Endothelial cell of umbilical vein (primary cell): ENCODE measurements at regions not wholly inside any gene's neighbourhood (a gene's known extent, or its start where the extent isn't known, plus 50 kb on each side); places are given as distances from the start of the nearest gene placed in this dataset.

Experiments
- BruUV-seq: library from RNA; stranded (reverse); fragments of 400-500 nt; replicated peaks from 2 replicates; lab custom pipeline; 2021; lab: Mats Ljungman, UMichigan
- CTCF ChIA-PET: fragments of 300-600, 350-600 bp; sonication (Branson Sonifier 250); formaldehyde crosslinking; loops from one replicate; lab custom pipeline; 2021; ENCODE audit warnings: antibody characterized with exemption, inconsistent platforms; lab: Charles Lee
- POLR2A ChIA-PET: fragments of 300-600, 350-600 bp; sonication (Branson Sonifier 250); formaldehyde crosslinking; loops from one replicate; lab custom pipeline; 2021; ENCODE audit warnings: antibody characterized with exemption, inconsistent platforms; lab: Charles Lee
- DNase-seq: peaks from one replicate; pipeline ENCODE4 v3.0.0-alpha.2; 2011; ENCODE audit warnings: low read depth, low spot score
- FAIRE-seq: peaks from 2 replicates; lab custom pipeline; 2011; peaks lifted over from hg19 to GRCh38; lab: Jason Lieb, UNC
- H2AFZ ChIP-seq: 2 replicates; pipeline ENCODE4 v1.6.0; 2012; ENCODE audit warnings: low read depth, low read length, control low read depth, inconsistent platforms
- H3K27ac ChIP-seq: 2 replicates; pipeline ENCODE4 v1.5.1; 2011; ENCODE audit warnings: low read depth, mild to moderate bottlenecking, control low read depth, low read length, moderate library complexity; ENCODE audit not compliant: insufficient read depth
- H3K27me3 ChIP-seq, 2 experiments: 2 replicates each; pipeline versions ENCODE4 v1.6.0 to v1.6.1; 2011; ENCODE audit warnings: low read length in 2 of 2, mixed read lengths in 1 of 2; ENCODE audit not compliant: control insufficient read depth in 2 of 2, insufficient read depth in 2 of 2
- H3K36me3 ChIP-seq, 2 experiments: 2 replicates in 1 of 2; 3 replicates in 1 of 2; pipeline ENCODE4 v1.5.1; 2011; ENCODE audit warnings: low read length in 2 of 2, mild to moderate bottlenecking in 1 of 2, moderate library complexity in 1 of 2; ENCODE audit not compliant: control insufficient read depth in 2 of 2, insufficient read depth in 2 of 2; ENCODE audit errors: extremely low read depth in 1 of 2
- H3K4me1 ChIP-seq: 3 replicates; pipeline ENCODE4 v1.5.1; 2011; ENCODE audit warnings: mild to moderate bottlenecking, low read length; ENCODE audit not compliant: control insufficient read depth, insufficient read depth; ENCODE audit errors: extremely low read depth
- H3K4me2 ChIP-seq: 2 replicates; pipeline ENCODE4 v1.6.1; 2011; ENCODE audit warnings: low read length, control low read depth, mixed read lengths; ENCODE audit not compliant: insufficient read depth
- H3K4me3 ChIP-seq, 3 experiments: fragments of 200-600 bp in 1 of 3; sonication (generic), shearing (Covaris generic) in 1 of 3; replicated peaks in 1 of 3; 2 replicates each; pipeline ENCODE4 v1.5.1; 2011 to 2016; ENCODE audit warnings: control low read depth in 3 of 3, low read length in 3 of 3, mild to moderate bottlenecking in 2 of 3, inconsistent platforms in 1 of 3, low read depth in 1 of 3, moderate library complexity in 1 of 3; ENCODE audit not compliant: insufficient read depth in 1 of 3
- H3K79me2 ChIP-seq: 2 replicates; pipeline ENCODE4 v1.6.0; 2012; ENCODE audit warnings: low read length, inconsistent platforms; ENCODE audit not compliant: control insufficient read depth, insufficient read depth
- H3K9ac ChIP-seq: replicated peaks from 2 replicates; pipeline ENCODE3; 2011; ENCODE audit warnings: low read length, control low read depth; ENCODE audit not compliant: insufficient read depth; ENCODE audit errors: extremely low read depth
- H3K9me1 ChIP-seq: replicated peaks from 3 replicates; pipeline ENCODE4 v1.6.0; 2011; ENCODE audit warnings: mild to moderate bottlenecking, low read length; ENCODE audit not compliant: control insufficient read depth, insufficient read depth; ENCODE audit errors: extremely low read depth
- H3K9me3 ChIP-seq: replicated peaks from 2 replicates; pipeline ENCODE4 v1.5.1; 2012; ENCODE audit warnings: low read length, inconsistent platforms; ENCODE audit not compliant: control insufficient read depth, insufficient read depth
- H4K20me1 ChIP-seq: replicated peaks from 2 replicates; pipeline ENCODE3; 2011; ENCODE audit warnings: mild to moderate bottlenecking, low read length; ENCODE audit not compliant: control insufficient read depth, insufficient read depth; ENCODE audit errors: extremely low read depth
- FOS ChIP-seq: IDR thresholded peaks from 2 replicates; pipeline ENCODE4 v1.6.1; 2011; ENCODE audit warnings: mild to moderate bottlenecking, low read length, moderate library complexity, borderline replicate concordance; ENCODE audit not compliant: insufficient read depth
- GATA2 ChIP-seq: IDR thresholded peaks from 2 replicates; pipeline ENCODE4 v1.7.0; 2011; ENCODE audit warnings: low read depth, mild to moderate bottlenecking, moderate library complexity, mixed read lengths, low read length; ENCODE audit not compliant: insufficient read length, insufficient read depth
- JUN ChIP-seq: IDR thresholded peaks from 2 replicates; pipeline ENCODE4 v1.6.1; 2011; ENCODE audit warnings: borderline replicate concordance, low read depth; ENCODE audit not compliant: insufficient read length, insufficient read depth
- POLR2A ChIP-seq: IDR thresholded peaks from 2 replicates; pipeline ENCODE4 v1.6.1; 2012; ENCODE audit warnings: low read depth, mild to moderate bottlenecking, control low read depth, low read length
- dilution Hi-C: fragments of 300-500 bp; cut with MboI; formaldehyde crosslinking; loops from one replicate; pipeline ENCODE4 v1.15.0; 2019; ENCODE audit warnings: low sequenced_read_pairs; ENCODE audit not compliant: extremely low pct_ligation_motif_present
- intact Hi-C: fragments of 100-400 bp; cut with micrococcal nuclease; formaldehyde crosslinking; loops from one replicate; pipeline ENCODE4 v1.10.0; 2022
- TF ChIP-seq, protein P1 (sequence below), 2 donors: IDR thresholded peaks; 1 replicate in 1 of 2; 2 replicates in 1 of 2; pipeline ENCODE4 v1.5.1; 2011; ENCODE audit warnings: low read length in 2 of 2, mild to moderate bottlenecking in 2 of 2, moderate library complexity in 2 of 2, control low read depth in 1 of 2, inconsistent platforms in 1 of 2, low read depth in 1 of 2; ENCODE audit not compliant: insufficient read depth in 1 of 2; ENCODE audit errors: extremely low read depth in 1 of 2
- TF ChIP-seq, protein P2 (sequence below): IDR thresholded peaks from 2 replicates; pipeline ENCODE4 v1.6.1; 2011; ENCODE audit not compliant: insufficient read depth, insufficient read length

DNA sequence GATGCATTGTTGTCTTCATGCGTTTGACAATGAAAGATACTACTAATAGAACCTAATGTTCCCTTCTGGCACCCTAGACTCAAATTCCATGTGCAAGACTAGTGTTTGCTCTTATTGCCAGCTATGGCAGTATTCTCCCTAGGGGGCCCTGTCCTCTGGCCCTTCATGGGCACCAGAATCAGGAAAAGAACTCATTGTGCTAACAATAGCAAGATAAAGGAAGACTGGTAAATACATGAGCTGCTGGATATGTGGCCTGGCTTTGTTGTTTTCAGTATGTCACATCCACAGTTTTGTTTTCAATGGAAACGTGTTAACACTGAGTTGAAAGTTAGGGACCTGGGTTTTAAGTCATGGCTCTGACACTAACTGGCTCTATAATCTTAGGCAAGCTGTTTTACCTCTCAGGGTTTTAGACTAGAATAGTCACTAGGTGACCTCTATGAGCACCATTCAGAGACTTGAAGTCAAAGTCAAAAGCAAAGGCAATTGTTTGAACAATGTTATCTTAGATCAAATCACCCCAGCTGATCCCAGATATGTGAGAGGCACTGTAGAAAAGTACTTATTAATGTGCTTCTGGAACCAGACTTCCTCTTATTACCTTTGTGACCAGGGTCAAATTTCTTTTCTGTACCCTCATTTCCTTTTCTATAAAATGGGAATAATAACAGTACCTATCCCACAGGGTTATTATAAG lies 253.7 kb upstream of the DIAPH2 start:
- Histone ChIP-seq H3K9me3 (no peaks in the 10 kb centered on the region), H3K79me2 (no peaks in the 10 kb centered on the region), H3K27me3 (no peaks in the 10 kb centered on the region), H3K9ac (peak overlapping the region; percentile 19), H2AFZ (peak overlapping the region; percentile 39), H3K4me3 (no peak overlapping the region), H3K27ac (peak overlapping the region; percentile 81), H3K36me3 (no peaks in the 10 kb centered on the region), H3K9me1 (no peaks in the 10 kb centered on the region), H4K20me1 (no peaks in the 10 kb centered on the region), H3K4me2 (peak overlapping the region; percentile 39), H3K4me1 (peaks cover 43% of the 10 kb centered on the region)
- TF ChIP-seq JUN (peak; percentile 7), FOS (no peak), GATA2 (peak; percentile 78), POLR2A (no peak)
- TF ChIP-seq, protein P1, sequence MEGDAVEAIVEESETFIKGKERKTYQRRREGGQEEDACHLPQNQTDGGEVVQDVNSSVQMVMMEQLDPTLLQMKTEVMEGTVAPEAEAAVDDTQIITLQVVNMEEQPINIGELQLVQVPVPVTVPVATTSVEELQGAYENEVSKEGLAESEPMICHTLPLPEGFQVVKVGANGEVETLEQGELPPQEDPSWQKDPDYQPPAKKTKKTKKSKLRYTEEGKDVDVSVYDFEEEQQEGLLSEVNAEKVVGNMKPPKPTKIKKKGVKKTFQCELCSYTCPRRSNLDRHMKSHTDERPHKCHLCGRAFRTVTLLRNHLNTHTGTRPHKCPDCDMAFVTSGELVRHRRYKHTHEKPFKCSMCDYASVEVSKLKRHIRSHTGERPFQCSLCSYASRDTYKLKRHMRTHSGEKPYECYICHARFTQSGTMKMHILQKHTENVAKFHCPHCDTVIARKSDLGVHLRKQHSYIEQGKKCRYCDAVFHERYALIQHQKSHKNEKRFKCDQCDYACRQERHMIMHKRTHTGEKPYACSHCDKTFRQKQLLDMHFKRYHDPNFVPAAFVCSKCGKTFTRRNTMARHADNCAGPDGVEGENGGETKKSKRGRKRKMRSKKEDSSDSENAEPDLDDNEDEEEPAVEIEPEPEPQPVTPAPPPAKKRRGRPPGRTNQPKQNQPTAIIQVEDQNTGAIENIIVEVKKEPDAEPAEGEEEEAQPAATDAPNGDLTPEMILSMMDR (IDR thresholded peaks at IDR 0.05; ENCODE audit: extremely low read depth in 1 of 2, insufficient read depth in 1 of 2, low read depth in 1 of 2, low read length in 2 of 2): no peak
- FAIRE-seq (peak; percentile 87), DNase-seq (peak; percentile 49)
- dilution Hi-C loops (no loop called here), intact Hi-C loops (loop anchor here (2.0 to 5.0 kb wide), 2 partner anchors 58 to 271 kb away; no protein-coding TSS in a partner anchor)
- ChIA-PET CTCF (no interaction called here), POLR2A (no interaction called here)
- BruUV-seq: no TSS peak

DNA sequence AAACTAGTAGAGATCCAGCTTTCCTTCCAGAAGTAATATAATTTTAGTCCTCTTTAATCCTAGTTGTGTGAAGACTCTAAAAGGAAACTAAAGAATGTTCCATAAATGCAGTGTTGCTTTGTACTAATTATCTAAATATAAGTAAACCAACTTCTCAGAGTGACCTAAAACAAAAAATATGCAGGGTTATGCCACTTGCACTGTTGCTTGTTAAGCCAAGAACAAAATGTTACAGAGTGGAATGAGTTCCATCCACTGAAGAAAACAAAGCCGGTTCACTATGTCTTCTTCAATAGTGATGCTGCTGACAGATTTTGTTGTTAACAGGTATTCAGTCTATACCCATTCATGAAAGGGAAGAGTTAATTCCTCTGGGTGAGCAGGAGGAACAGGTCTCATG lies 252.0 kb upstream of the DIAPH2 start:
- intact Hi-C loops: loop anchor here (5.0 kb wide), 1 partner anchor 270 kb away; no protein-coding TSS in a partner anchor
- ChIA-PET POLR2A (no interaction called here), CTCF (interaction anchor here (1.1 kb wide), 2 partner anchors 60 kb away, joined by 3 to 4 read pairs; no protein-coding TSS in a partner anchor)
- Histone ChIP-seq H3K27ac (peak overlapping the region; percentile 35), H3K4me3 (no peak overlapping the region), H2AFZ (no peak overlapping the region), H3K9me3 (no peaks in the 10 kb centered on the region), H3K27me3 (no peaks in the 10 kb centered on the region), H3K4me2 (no peak overlapping the region), H3K9ac (no peak overlapping the region), H3K79me2 (no peaks in the 10 kb centered on the region), H3K4me1 (peaks cover 53% of the 10 kb centered on the region), H3K9me1 (no peaks in the 10 kb centered on the region), H4K20me1 (no peaks in the 10 kb centered on the region), H3K36me3 (no peaks in the 10 kb centered on the region)
- no peak for TF ChIP-seq POLR2A
- no peak for TF ChIP-seq JUN
- TF ChIP-seq, protein P1 (IDR thresholded peaks at IDR 0.05; ENCODE audit: extremely low read depth in 1 of 2, insufficient read depth in 1 of 2, low read depth in 1 of 2, low read length in 2 of 2): no peak
- TF ChIP-seq, protein P2, sequence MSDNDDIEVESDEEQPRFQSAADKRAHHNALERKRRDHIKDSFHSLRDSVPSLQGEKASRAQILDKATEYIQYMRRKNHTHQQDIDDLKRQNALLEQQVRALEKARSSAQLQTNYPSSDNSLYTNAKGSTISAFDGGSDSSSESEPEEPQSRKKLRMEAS: no peak
- no TSS peak for BruUV-seq
- FAIRE-seq (peak; percentile 55), DNase-seq (no peak)
- dilution Hi-C loops: no loop called here
